Uterus (tissue), 2 donors: ENCODE measurements at regions not wholly inside any gene's neighbourhood (a gene's known extent, or its start where the extent isn't known, plus 50 kb on each side); places are given as distances from the start of the nearest gene placed in this dataset.

ENCODE experiments used
- CTCF ChIP-seq, 4 experiments: fragments of 200-600 bp in 2 of 4; fragments of 450-650 bp in 2 of 4; sonication (generic) in 2 of 4; IDR thresholded peaks; one replicate each; pipeline ENCODE4 v1.5.1; 2016 to 2019; ENCODE audit warnings: antibody characterized with exemption in 4 of 4, mild to moderate bottlenecking in 2 of 4, moderate library complexity in 1 of 4
- POLR2A ChIP-seq, 2 donors: fragments of 450-650 bp; IDR thresholded peaks; one replicate each; pipeline ENCODE4 v1.6.1; 2016; ENCODE audit warnings: antibody characterized with exemption in 2 of 2, mild to moderate bottlenecking in 1 of 2, moderate library complexity in 1 of 2

- TF ChIP-seq CTCF (IDR thresholded peaks at IDR 0.05), result no peak
- TF ChIP-seq POLR2A (IDR thresholded peaks at IDR 0.05), result no peak
These were observed 214.4 kb upstream of the RORB start for GRCh38 chr9:74282526-74283253.
